ENCODE measurements at regions not wholly inside any gene's neighbourhood (a gene's known extent, or its start where the extent isn't known, plus 50 kb on each side); places are given as distances from the start of the nearest gene placed in this dataset.

GRCh38 chr4:141403782-141404181 is 183.1 kb downstream of the ZNF330 start:
- no peak for DNase-seq (ENCODE audit: low read depth)

DNA sequence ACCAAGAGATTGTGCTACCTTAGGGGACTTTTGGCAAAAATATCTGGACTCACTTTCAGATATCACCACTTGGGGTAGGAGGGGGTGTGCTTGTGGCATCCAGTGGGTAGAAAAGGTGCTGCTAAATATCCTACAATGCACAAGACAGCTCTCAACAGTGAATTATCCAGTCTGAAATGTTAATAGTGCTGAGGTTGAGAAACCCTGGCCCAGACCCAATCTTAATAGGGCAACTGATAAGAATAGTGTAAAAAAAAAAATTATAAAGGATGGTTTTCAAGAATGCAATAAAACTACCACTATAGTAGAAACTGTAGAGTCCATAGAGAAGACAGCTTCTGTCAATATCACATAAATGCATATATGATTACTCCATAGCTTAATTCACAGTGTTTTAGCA is 185.5 kb downstream of the ZNF330 start:
- no peak for DNase-seq (ENCODE audit: low read depth)

GRCh38 chr4:141409556-141409955 is 188.9 kb downstream of the ZNF330 start:
- no peak for DNase-seq (ENCODE audit: low read depth)

DNA sequence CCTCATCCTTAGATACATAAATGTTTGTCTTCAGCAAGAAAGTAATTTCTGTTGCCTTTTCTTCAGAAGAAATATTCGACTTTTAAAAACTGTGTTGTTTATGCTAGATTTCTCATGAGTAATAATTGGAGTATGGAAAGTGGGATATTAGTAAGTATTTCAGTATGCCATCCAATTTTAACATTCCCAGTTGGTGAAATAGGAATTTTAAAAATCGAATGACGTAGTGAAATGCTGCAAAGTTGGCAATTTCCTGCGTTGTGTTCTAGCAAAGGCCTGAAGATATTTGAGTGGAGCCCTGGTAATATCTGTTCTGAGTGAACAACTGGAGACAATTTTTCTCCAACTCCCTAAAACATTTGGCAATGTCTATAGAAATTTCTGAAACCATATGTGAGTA is 190.1 kb downstream of the ZNF330 start:
- peak; percentile 69 for DNase-seq (ENCODE audit: low read depth)

GRCh38 chr4:141411936-141412335 is 191.2 kb downstream of the ZNF330 start:
- no peak for DNase-seq (ENCODE audit: low read depth)

GRCh38 chr4:141413366-141413765 is 192.7 kb downstream of the ZNF330 start:
- no peak for DNase-seq (ENCODE audit: low read depth)

GRCh38 chr4:141415651-141416050 is 195.0 kb downstream of the ZNF330 start:
- no peak for DNase-seq (ENCODE audit: low read depth)

DNA sequence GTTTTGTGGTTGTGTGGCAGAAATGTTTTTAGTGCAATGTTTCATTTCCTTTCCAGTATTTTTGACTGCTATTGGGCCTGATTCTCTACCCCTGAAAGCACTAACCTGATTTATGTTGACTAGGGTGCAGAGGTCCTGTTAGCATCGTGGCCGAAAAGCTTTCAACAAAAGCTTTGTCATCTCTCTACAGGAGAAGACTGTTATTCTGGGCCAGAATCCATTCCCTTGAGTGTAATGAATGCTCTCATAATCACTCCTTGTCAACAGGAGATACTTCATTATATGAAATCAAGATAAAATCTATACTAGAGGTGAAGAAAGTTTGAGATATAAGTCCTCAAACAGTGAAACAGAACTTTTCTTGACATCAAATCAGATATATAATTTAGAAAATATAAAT is 195.5 kb downstream of the ZNF330 start:
- DNase-seq (ENCODE audit: low read depth) = no peak

DNA sequence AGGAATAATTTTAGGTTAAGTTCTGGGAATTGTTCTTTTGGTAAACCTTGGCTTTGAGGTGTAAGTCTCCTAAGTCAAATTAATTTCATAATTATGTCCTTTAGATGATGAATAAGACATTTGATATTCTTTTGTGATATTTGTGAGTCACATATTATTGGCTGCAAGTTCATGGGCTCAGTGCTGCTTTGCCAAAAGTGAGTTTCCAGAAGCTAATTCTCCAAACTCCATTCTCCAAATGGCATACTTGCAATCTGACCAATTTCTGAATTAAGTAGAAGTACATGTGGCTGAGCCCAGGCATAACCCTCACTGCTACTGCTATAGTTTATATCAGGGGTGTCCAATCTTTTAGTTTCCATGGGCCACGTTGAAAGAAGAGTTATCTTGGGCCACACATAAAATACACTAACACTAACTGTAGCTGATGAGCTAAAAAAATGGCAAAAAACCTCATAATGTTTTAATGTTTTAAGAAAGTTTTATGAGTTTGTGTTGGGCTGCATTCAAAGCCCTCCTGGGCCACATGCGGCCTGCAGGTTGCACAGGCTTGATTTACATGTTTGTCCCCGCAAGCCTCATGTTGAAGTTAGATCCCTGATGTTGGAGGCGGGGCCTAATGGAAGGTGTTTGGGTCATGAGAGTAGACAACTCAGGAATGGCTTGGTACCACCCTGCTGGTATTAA is 196.1 kb downstream of the ZNF330 start:
- DNase-seq (ENCODE audit: low read depth) = no peak

GRCh38 chr4:141417387-141417786 is 196.7 kb downstream of the ZNF330 start:
- no peak for DNase-seq (ENCODE audit: low read depth)

- peak; percentile 32 for DNase-seq (ENCODE audit: low read depth)
Observed at GRCh38 chr4:141425124-141425523, 204.4 kb downstream of the ZNF330 start.

GRCh38 chr4:141427726-141428296 is 207.1 kb downstream of the ZNF330 start:
- no peak for DNase-seq (ENCODE audit: low read depth)

GRCh38 chr4:141429933-141430332 is 206.4 kb upstream of the IL15 start:
- DNase-seq (ENCODE audit: low read depth) = no peak

DNA sequence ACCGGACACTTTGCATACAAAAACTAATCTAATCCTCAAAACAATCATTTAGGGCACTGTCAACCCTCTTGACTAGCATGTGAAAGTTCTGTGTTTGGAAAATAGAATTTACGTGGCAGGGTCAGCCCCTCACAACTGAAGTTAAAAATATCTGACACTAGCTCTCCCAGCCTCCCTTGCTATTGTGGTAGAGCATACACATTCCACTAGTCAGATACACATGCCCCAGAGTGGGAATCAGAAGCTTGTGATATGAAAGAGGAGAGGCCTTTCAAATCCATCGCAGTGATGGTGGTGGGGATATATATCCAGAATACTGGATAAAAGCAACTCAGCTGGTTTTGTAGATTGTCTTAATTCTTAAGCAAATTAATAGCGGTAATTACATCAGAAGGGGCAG is 205.7 kb upstream of the IL15 start:
- no peak for DNase-seq (ENCODE audit: low read depth)

DNA sequence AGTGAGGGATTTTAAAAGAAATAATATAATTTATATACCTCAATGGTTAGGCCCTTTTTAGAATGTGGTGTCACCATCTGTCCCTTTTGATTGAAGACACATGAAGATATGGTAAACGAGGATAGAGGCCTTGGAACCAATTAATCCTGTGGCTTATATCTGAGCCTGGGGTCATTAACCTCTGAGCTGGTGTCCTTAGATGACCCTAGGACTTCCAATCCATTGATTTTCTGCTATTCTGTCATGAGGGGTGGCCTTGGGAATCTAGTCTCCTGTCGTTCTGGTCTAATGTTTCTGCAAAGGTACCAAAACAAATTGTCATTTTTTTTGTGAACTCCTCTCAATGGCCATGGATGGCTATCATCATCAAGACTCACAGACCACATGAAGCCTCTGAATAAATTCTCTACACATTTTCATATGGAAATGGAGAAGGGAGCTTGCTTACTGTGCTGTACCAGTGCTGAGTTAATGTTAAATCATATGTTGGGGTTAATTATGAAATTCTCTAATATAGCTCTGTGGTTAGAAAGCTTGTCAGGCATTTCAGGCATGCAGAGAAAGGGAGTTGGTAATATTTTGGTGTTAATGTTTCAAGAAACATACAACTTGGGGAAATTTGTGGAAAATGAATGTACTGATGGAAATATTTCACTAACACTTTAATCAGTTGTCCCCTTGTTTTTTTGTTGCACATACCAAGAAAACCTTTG is 204.2 kb upstream of the IL15 start:
- peak; percentile 57 for DNase-seq (ENCODE audit: low read depth)

- no peak for DNase-seq (ENCODE audit: low read depth)
Observed at GRCh38 chr4:141435446-141436225, 200.7 kb upstream of the IL15 start.

- no peak for DNase-seq (ENCODE audit: low read depth)
Observed at GRCh38 chr4:141439223-141439622, 197.2 kb upstream of the IL15 start.

- DNase-seq (ENCODE audit: low read depth) = no peak
Observed at GRCh38 chr4:141447761-141448160, 188.6 kb upstream of the IL15 start.

GRCh38 chr4:141448490-141448889 is 187.9 kb upstream of the IL15 start:
- no peak for DNase-seq (ENCODE audit: low read depth)

- DNase-seq (ENCODE audit: low read depth) = no peak
Observed at GRCh38 chr4:141449927-141450326, 186.5 kb upstream of the IL15 start.

- no peak for DNase-seq (ENCODE audit: low read depth)
Observed at GRCh38 chr4:141455651-141456050, 180.7 kb upstream of the IL15 start.

GRCh38 chr4:141457653-141458052 is 178.7 kb upstream of the IL15 start:
- DNase-seq (ENCODE audit: low read depth) = no peak

GRCh38 chr4:141458501-141458900 is 177.9 kb upstream of the IL15 start:
- DNase-seq (ENCODE audit: low read depth) = no peak
